ENCODE measurements at regions not wholly inside any gene's neighbourhood (a gene's known extent, or its start where the extent isn't known, plus 50 kb on each side); places are given as distances from the start of the nearest gene placed in this dataset.
A peak's percentile ranks its signal among the peaks of the same experiment; 100 is the strongest.
"Not testable (repeated sequence)": the region's sequence is repeated elsewhere in the genome, so short reads cannot be mapped to it uniquely, and the experiment has no call there.

DNA sequence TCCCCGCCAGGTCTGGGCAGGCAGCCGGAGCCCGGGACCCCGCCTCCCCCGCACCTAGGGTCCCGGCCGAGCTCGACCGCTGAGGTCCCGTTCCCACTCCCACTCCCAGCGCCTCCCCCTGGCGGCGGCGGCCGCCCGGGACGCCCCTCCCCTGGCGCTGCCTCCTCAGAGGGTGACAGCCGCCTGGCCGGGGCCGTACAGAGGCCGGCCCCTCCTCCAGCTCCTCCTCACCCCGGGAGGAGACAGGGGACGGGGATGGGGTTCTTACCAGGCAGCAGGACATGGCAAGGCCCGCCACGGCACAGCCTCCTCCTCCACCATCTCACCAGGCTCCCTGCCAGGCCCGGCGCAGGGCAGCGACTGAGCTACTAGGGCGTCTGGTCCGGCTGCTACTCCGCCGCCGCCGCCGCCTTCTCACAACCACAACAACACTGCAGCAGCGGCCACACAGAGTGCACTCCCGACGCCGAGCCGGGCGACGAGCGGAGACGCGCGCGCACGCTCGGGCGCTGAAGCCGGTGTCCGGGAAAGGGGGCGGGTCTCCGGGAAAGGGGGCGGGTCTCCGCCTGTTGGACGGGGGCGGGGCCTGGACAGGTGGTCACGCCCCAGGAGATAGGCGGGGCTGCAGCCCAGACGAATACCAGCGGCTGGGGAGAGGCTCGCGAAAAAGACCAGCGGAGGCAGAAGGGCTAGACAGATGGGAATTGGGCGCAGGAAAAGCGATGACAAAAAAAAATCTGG, 115.4 kb downstream of the POTEB3 start:
- CTCF ChIA-PET: interaction anchor here (0.7 kb wide), 1 partner anchor 40 kb away, joined by 3 read pairs; no protein-coding TSS in a partner anchor
- POLR2A ChIA-PET (ENCODE audit: unreplicated experiment); H3K9ac ChIP-seq (ENCODE audit: low read length); H3K9me3 ChIP-seq (ENCODE audit: low read length); H3K9me2 ChIP-seq (replicated peaks; ENCODE audit: low read length); H3K27me3 ChIP-seq (ENCODE audit: low read length); H3F3A ChIP-seq (ENCODE audit: low read length, unreplicated experiment); BruUV-seq (replicated peaks); DNase-seq; H3K4me1 ChIP-seq (ENCODE audit: insufficient read depth, low read length); intact Hi-C loops (cut with micrococcal nuclease); H3K79me2 ChIP-seq (ENCODE audit: low read length); H3K4me3 ChIP-seq (ENCODE audit: low read length); H4K20me1 ChIP-seq (ENCODE audit: low read length); H3K27ac ChIP-seq (ENCODE audit: low read length); H3K36me3 ChIP-seq (ENCODE audit: low read depth, low read length); H2AFZ ChIP-seq (ENCODE audit: low read length); H3K4me2 ChIP-seq (ENCODE audit: low read length): not testable (repeated sequence)
- ATAC-seq: peak; percentile 98

DNA sequence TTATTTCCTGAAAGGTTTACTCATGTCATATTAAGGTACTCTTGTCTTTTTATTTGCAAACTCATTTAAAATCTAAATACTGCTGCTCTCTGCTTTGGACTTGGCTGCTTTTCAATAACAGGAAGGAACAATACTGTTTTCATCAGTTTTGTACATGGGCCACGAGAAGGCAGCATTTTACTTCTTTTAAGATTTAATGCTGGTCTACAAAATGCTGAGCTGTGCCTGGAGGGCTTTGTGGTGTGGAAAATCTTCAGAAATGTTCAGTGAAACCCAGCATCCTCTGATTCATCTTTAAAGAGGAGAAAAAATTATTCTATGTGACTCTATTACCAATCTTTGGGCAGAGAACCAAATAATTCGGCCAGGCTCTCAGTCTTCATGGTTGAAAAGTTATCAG, 155.9 kb downstream of the POTEB3 start:
- TF ChIP-seq, protein P1, sequence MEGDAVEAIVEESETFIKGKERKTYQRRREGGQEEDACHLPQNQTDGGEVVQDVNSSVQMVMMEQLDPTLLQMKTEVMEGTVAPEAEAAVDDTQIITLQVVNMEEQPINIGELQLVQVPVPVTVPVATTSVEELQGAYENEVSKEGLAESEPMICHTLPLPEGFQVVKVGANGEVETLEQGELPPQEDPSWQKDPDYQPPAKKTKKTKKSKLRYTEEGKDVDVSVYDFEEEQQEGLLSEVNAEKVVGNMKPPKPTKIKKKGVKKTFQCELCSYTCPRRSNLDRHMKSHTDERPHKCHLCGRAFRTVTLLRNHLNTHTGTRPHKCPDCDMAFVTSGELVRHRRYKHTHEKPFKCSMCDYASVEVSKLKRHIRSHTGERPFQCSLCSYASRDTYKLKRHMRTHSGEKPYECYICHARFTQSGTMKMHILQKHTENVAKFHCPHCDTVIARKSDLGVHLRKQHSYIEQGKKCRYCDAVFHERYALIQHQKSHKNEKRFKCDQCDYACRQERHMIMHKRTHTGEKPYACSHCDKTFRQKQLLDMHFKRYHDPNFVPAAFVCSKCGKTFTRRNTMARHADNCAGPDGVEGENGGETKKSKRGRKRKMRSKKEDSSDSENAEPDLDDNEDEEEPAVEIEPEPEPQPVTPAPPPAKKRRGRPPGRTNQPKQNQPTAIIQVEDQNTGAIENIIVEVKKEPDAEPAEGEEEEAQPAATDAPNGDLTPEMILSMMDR (conservative IDR thresholded peaks at IDR 0.05; ENCODE audit: low read depth, low read length): peak; percentile 20; the same call in 1 of the 2 replicates
- H3K27me3 ChIP-seq (ENCODE audit: low read length); H3K4me3 ChIP-seq (ENCODE audit: low read length); H2AFZ ChIP-seq (ENCODE audit: low read length); BruUV-seq (replicated peaks); H4K20me1 ChIP-seq (ENCODE audit: low read length); H3K9ac ChIP-seq (ENCODE audit: low read length); H3K79me2 ChIP-seq (ENCODE audit: low read length); H3K9me2 ChIP-seq (replicated peaks; ENCODE audit: low read length); H3F3A ChIP-seq (ENCODE audit: low read length, unreplicated experiment); H3K4me1 ChIP-seq (ENCODE audit: insufficient read depth, low read length); POLR2A ChIA-PET (ENCODE audit: unreplicated experiment); H3K27ac ChIP-seq (ENCODE audit: low read length); DNase-seq; H3K36me3 ChIP-seq (ENCODE audit: low read depth, low read length); H3K4me2 ChIP-seq (ENCODE audit: low read length); intact Hi-C loops (cut with micrococcal nuclease); H3K9me3 ChIP-seq (ENCODE audit: low read length): not testable (repeated sequence)
- peak; percentile 85 for ATAC-seq
- CTCF ChIA-PET: interaction anchor here (0.6 to 1.0 kb wide), 3 partner anchors 40 to 939 kb away, joined by 3 read pairs; no protein-coding TSS in a partner anchor

DNA sequence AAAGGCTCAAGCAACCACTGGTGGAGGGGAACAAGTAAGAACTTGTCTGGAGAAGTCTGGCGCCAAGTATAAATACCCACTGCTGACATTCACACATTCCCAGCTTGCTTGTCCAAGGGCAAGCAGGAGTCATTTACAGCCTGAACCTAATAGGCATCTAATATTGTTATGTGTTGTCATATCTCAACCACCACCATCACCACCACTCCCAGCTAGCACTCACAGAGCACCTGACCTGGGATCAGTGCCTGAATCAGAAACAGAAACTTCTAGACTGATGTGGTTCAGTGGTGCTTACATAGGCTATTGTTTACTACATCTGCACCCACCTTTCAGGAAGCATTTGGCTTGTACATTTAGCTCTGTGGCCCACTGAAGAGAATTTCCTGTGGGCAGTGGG, 157.1 kb downstream of the POTEB3 start:
- H3K4me1 ChIP-seq (ENCODE audit: insufficient read depth, low read length); H3K27me3 ChIP-seq (ENCODE audit: low read length); H3K9me2 ChIP-seq (replicated peaks; ENCODE audit: low read length); CTCF ChIA-PET; BruUV-seq (replicated peaks); H3K27ac ChIP-seq (ENCODE audit: low read length); H3K9me3 ChIP-seq (ENCODE audit: low read length); POLR2A ChIA-PET (ENCODE audit: unreplicated experiment); H3K36me3 ChIP-seq (ENCODE audit: low read depth, low read length); DNase-seq; H3K79me2 ChIP-seq (ENCODE audit: low read length); intact Hi-C loops (cut with micrococcal nuclease); H3K4me2 ChIP-seq (ENCODE audit: low read length); H3K4me3 ChIP-seq (ENCODE audit: low read length); H2AFZ ChIP-seq (ENCODE audit: low read length); H3F3A ChIP-seq (ENCODE audit: low read length, unreplicated experiment); H3K9ac ChIP-seq (ENCODE audit: low read length); H4K20me1 ChIP-seq (ENCODE audit: low read length); ATAC-seq: not testable (repeated sequence)

DNA sequence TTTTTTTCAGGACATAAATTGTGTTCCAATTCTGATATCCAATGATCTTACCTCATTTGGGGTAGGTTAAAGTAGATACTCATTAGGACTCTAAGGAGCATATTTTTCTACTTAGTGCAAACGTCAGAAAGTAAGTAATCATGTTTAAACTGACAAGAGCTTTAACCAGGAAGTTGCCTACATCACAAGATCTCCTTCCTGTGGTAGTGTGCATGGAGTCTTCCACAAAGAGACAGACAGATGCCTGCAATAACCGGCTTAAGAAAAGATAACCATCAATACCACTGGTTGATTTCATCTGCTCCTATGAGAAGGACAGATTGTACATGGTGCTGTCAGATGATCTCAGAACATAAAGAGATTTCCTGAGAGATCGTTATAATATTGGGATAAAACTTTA, 160.0 kb downstream of the POTEB3 start:
- H3F3A ChIP-seq (ENCODE audit: low read length, unreplicated experiment); H3K4me3 ChIP-seq (ENCODE audit: low read length); H3K27ac ChIP-seq (ENCODE audit: low read length); H2AFZ ChIP-seq (ENCODE audit: low read length); H3K27me3 ChIP-seq (ENCODE audit: low read length); H3K9me3 ChIP-seq (ENCODE audit: low read length); H3K36me3 ChIP-seq (ENCODE audit: low read depth, low read length); DNase-seq; H3K9me2 ChIP-seq (replicated peaks; ENCODE audit: low read length); H3K79me2 ChIP-seq (ENCODE audit: low read length); CTCF ChIA-PET; H3K9ac ChIP-seq (ENCODE audit: low read length); H3K4me2 ChIP-seq (ENCODE audit: low read length); H3K4me1 ChIP-seq (ENCODE audit: insufficient read depth, low read length); ATAC-seq; intact Hi-C loops (cut with micrococcal nuclease); POLR2A ChIA-PET (ENCODE audit: unreplicated experiment); H4K20me1 ChIP-seq (ENCODE audit: low read length): not testable (repeated sequence)
- BruUV-seq (replicated peaks): TSS peak; percentile 67

DNA sequence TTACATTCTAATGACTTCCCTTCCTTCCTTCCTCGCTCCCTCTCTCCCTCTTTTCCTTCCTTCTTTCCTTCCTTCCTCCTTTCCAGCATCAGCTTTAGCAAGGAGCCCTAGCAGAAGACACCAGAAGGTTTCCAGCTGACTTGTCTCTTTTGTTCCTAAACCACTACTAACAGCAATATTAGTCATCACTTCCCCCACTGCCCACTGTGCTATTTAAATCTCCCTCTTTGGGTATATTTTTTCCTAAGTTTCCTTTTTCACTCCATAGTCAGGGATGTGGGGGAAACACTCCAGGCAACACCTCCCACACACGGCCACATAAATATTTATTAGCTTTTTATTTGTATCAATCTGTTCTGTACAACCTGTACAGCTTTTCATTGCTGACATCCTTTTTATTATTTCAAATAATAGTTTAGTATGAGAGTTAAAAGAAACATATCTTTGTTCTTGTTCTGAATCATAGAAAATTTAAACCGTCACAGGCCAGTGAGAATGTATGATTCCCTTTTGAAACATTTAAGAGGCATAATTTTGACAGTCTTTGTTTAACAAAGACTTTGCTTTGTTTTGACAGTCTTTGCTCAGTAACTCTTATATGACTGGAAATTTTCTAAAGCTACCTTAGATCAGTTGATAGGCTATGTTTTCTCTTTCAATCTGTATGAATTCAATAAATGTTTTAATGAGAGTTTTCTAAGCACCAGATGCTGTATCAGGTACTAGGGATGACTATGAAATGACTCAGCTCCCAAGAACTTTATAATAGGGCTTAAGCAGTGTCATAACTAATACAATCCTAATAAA, 167.9 kb downstream of the POTEB3 start:
- H3K9ac ChIP-seq (ENCODE audit: low read length); H3K27me3 ChIP-seq (ENCODE audit: low read length); CTCF ChIA-PET; H3K9me2 ChIP-seq (replicated peaks; ENCODE audit: low read length); H3K79me2 ChIP-seq (ENCODE audit: low read length); H4K20me1 ChIP-seq (ENCODE audit: low read length); H3K36me3 ChIP-seq (ENCODE audit: low read depth, low read length); intact Hi-C loops (cut with micrococcal nuclease); POLR2A ChIA-PET (ENCODE audit: unreplicated experiment); H2AFZ ChIP-seq (ENCODE audit: low read length): not testable (repeated sequence)
- ATAC-seq: peak; percentile 88
- H3K27ac ChIP-seq (ENCODE audit: low read length): peak overlapping the region; percentile 49
- DNase-seq: peak; percentile 85
- peak overlapping the region; percentile 15 for H3K4me2 ChIP-seq (ENCODE audit: low read length)
- 0 out of 2 replicates have a peak, but pooled peaks cover 10% of the 10 kb centered on the region for H3K9me3 ChIP-seq (ENCODE audit: low read length)
- peaks cover 14% of the 10 kb centered on the region for H3K4me1 ChIP-seq (ENCODE audit: insufficient read depth, low read length)
- H3F3A ChIP-seq (ENCODE audit: low read length, unreplicated experiment): peaks cover 10% of the 10 kb centered on the region
- BruUV-seq (replicated peaks): TSS peak; percentile 60
- peak overlapping the region; percentile 20; the same call in 1 of the 2 replicates for H3K4me3 ChIP-seq (ENCODE audit: low read length)
